ENCODE measurements at regions not wholly inside any gene's neighbourhood (a gene's known extent, or its start where the extent isn't known, plus 50 kb on each side); places are given as distances from the start of the nearest gene placed in this dataset.
"Not testable (repeated sequence)": the region's sequence is repeated elsewhere in the genome, so short reads cannot be mapped to it uniquely, and the experiment has no call there.

DNA sequence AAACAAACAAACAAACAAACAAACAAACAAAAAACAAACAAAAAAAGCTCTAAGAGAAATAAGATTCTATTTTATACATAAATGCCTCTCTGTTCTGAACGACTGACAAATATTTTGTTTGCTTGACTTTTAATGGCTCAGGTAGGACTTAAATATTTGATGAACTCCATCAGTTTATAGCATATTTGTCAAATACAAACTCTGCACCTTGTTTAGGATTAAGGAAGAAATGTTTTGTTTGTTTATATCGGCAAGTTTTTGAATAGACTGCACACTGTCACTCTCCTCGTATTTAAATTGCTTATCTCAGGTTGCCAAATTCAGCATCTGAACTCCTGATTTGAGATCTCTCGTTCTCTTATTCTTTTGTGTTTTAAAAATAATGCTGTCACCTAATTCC lies 1499.7 kb upstream of the SLC10A2 start:
- no peaks in the 10 kb centered on the region for H3K27me3 ChIP-seq (ENCODE audit: control insufficient read depth in 1 of 2, insufficient read depth in 2 of 2, low read length in 2 of 2)
- no peak overlapping the region for H3K9ac ChIP-seq (ENCODE audit: low read length in 2 of 2)
- no peaks in the 10 kb centered on the region for H3K4me1 ChIP-seq (ENCODE audit: control insufficient read depth, insufficient read depth, low read length)
- H3K27ac ChIP-seq (ENCODE audit: low read length) = no peak overlapping the region
- H3K36me3 ChIP-seq (ENCODE audit: control insufficient read depth in 2 of 2, insufficient read depth in 2 of 2, low read length in 2 of 2) = no peaks in the 10 kb centered on the region
- no peaks in the 10 kb centered on the region for H3K9me3 ChIP-seq (ENCODE audit: control insufficient read depth in 2 of 2, low read length in 2 of 2)
- H3K4me3 ChIP-seq (ENCODE audit: low read length in 2 of 2) = no peak overlapping the region

DNA sequence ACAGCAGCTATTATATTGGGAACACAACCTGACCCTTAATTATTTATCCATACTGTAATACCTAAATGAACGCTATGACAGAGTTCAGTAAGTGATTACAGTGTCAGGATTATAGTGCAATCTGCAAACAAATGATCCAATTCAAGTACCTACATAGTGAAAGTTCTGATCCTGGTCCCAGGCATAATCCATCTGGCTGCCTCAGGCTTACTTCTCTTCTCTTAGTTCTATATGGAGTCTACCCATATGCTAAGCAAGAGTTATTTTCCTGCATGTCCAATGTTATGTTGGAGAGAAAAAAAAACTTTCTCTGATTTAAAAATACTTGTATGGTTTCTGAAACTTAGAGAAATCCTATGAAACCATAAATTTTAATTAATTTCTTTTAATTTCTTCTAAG lies 1487.7 kb upstream of the SLC10A2 start:
- Histone ChIP-seq H3K27me3 (ENCODE audit: control insufficient read depth in 1 of 2, insufficient read depth in 2 of 2, low read length in 2 of 2) (no peaks in the 10 kb centered on the region), H3K27ac (ENCODE audit: low read length) (no peak overlapping the region), H3K9ac (ENCODE audit: low read length in 2 of 2) (no peak overlapping the region), H3K4me3 (ENCODE audit: low read length in 2 of 2) (no peak overlapping the region), H3K36me3 (ENCODE audit: control insufficient read depth in 2 of 2, insufficient read depth in 2 of 2, low read length in 2 of 2) (no peaks in the 10 kb centered on the region), H3K9me3 (ENCODE audit: control insufficient read depth in 2 of 2, low read length in 2 of 2) (no peaks in the 10 kb centered on the region), H3K4me1 (ENCODE audit: control insufficient read depth, insufficient read depth, low read length) (no peaks in the 10 kb centered on the region)

DNA sequence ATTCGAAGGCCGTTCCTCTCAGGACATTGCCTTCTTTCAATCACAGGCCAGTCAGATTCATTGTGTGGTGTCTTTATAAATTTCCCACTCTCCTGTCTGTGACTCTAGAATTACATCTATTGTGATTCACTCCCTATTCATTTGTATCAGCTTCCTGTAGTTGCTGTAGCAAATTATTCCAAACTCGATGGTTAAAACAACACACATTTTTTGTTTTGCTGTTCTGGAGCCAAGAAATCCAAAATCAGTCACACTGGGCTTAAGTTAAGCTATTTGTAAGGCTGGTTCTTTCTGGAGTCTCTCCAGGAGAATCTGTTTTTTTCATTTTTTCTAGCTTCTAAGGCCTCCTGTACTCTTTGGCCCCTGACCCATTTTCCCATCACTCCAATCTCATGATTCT lies 1487.0 kb upstream of the SLC10A2 start:
- Histone ChIP-seq H3K27me3 (ENCODE audit: control insufficient read depth in 1 of 2, insufficient read depth in 2 of 2, low read length in 2 of 2) (no peaks in the 10 kb centered on the region), H3K36me3 (ENCODE audit: control insufficient read depth in 2 of 2, insufficient read depth in 2 of 2, low read length in 2 of 2) (no peaks in the 10 kb centered on the region), H3K27ac (ENCODE audit: low read length) (no peak overlapping the region), H3K4me1 (ENCODE audit: control insufficient read depth, insufficient read depth, low read length) (no peaks in the 10 kb centered on the region), H3K9ac (ENCODE audit: low read length in 2 of 2) (no peak overlapping the region), H3K9me3 (ENCODE audit: control insufficient read depth in 2 of 2, low read length in 2 of 2) (no peaks in the 10 kb centered on the region), H3K4me3 (ENCODE audit: low read length in 2 of 2) (no peak overlapping the region)

DNA sequence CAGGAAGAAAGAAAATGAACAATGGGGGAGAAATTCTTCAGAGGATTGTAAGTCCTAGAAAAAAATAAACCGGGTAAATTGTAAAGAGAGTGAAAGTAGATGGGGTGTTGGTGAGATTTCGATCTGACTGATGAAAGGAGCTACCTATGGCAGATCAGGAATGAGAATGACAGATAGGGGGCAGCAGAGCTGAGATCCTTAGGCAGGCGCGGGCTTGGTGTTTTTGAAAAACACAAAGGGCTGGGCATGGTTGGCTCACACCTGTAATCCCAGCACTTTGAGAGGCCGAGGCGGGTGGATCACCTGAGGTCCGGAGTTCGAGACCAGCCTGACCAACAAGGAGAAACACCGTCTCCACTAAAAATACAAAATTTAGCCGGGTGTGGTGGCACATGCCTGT lies 1468.6 kb upstream of the SLC10A2 start:
- H3K4me3 ChIP-seq (ENCODE audit: low read length in 2 of 2) = no peak overlapping the region
- H3K4me1 ChIP-seq (ENCODE audit: control insufficient read depth, insufficient read depth, low read length) = no peaks in the 10 kb centered on the region
- no peak overlapping the region for H3K9ac ChIP-seq (ENCODE audit: low read length in 2 of 2)
- no peaks in the 10 kb centered on the region for H3K9me3 ChIP-seq (ENCODE audit: control insufficient read depth in 2 of 2, low read length in 2 of 2)
- no peaks in the 10 kb centered on the region for H3K27me3 ChIP-seq (ENCODE audit: control insufficient read depth in 1 of 2, insufficient read depth in 2 of 2, low read length in 2 of 2)
- H3K27ac ChIP-seq (ENCODE audit: low read length) = no peak overlapping the region
- no peaks in the 10 kb centered on the region for H3K36me3 ChIP-seq (ENCODE audit: control insufficient read depth in 2 of 2, insufficient read depth in 2 of 2, low read length in 2 of 2)

DNA sequence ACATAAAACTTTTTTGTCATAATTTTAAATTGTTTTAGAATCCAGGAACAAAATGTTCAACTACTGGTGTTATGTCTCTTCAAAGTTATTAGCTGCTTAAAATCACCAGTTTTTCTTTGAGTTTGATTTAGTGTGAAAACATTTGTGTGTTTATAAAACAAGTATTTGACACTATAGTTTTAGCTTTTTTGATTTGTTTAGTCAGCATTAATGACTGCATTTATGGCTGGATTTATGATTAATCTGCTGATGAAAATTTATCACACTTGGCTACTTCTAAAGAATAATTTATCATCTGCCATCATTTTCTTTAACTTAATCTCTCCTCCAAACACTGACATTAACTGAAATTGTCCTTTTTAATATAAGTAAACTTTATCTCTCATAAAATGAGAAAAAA lies 1465.9 kb upstream of the SLC10A2 start:
- no peaks in the 10 kb centered on the region for H3K9me3 ChIP-seq (ENCODE audit: control insufficient read depth in 2 of 2, low read length in 2 of 2)
- no peak overlapping the region for H3K27ac ChIP-seq (ENCODE audit: low read length)
- H3K4me1 ChIP-seq (ENCODE audit: control insufficient read depth, insufficient read depth, low read length) = no peaks in the 10 kb centered on the region
- no peaks in the 10 kb centered on the region for H3K36me3 ChIP-seq (ENCODE audit: control insufficient read depth in 2 of 2, insufficient read depth in 2 of 2, low read length in 2 of 2)
- no peak overlapping the region for H3K9ac ChIP-seq (ENCODE audit: low read length in 2 of 2)
- no peak overlapping the region for H3K4me3 ChIP-seq (ENCODE audit: low read length in 2 of 2)
- H3K27me3 ChIP-seq (ENCODE audit: control insufficient read depth in 1 of 2, insufficient read depth in 2 of 2, low read length in 2 of 2) = no peaks in the 10 kb centered on the region

DNA sequence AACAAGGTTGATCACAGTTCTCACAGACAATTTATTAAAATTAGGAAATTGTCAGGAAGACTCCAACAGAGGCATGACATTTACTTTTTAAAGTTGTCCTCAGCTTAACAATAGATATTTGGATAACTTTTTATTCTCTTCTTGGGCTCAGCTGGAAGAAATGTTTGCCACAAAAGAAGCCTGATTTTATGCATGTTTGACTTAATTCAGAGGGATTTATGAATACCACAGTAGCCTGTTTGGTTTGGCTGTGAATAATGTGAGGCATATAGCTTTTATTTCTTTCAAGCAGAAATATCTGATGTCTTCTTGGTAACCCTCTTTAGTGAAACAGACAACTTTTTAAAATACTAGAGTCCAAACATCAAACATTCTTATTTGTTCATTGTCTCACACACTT lies 1464.5 kb upstream of the SLC10A2 start:
- H3K9me3 ChIP-seq (ENCODE audit: control insufficient read depth in 2 of 2, low read length in 2 of 2) = no peaks in the 10 kb centered on the region
- no peaks in the 10 kb centered on the region for H3K36me3 ChIP-seq (ENCODE audit: control insufficient read depth in 2 of 2, insufficient read depth in 2 of 2, low read length in 2 of 2)

DNA sequence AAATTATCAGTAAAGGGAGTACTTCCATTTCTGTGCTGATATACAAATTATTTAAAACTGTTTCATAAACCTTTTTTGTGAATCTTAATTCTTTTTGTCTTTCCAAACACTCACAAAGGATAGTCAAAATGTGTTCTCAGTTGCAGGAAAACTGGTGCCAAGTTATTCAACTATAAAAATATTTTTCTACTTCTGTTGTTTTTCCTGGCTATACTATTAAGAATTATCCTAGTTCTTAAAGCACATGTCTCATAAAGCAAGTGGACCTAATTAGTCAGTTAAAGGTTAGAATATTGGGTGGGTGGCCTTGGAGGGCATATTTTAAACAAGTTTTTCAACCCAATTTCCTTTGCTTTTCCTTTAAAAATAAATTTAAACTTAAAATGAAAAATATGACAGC lies 1460.3 kb upstream of the SLC10A2 start:
- Histone ChIP-seq H3K4me1 (ENCODE audit: control insufficient read depth, insufficient read depth, low read length) (no peaks in the 10 kb centered on the region), H3K27ac (ENCODE audit: low read length) (no peak overlapping the region), H3K36me3 (ENCODE audit: control insufficient read depth in 2 of 2, insufficient read depth in 2 of 2, low read length in 2 of 2) (no peaks in the 10 kb centered on the region), H3K9ac (ENCODE audit: low read length in 2 of 2) (no peak overlapping the region), H3K27me3 (ENCODE audit: control insufficient read depth in 1 of 2, insufficient read depth in 2 of 2, low read length in 2 of 2) (no peaks in the 10 kb centered on the region), H3K9me3 (ENCODE audit: control insufficient read depth in 2 of 2, low read length in 2 of 2) (peaks cover 0 to 2% of the 10 kb centered on the region in 2 donors), H3K4me3 (ENCODE audit: low read length in 2 of 2) (no peak overlapping the region)

More for the DNA sequence above, 1464.5 kb upstream of the SLC10A2 start:
- no peak overlapping the region for H3K9ac ChIP-seq (ENCODE audit: low read length in 2 of 2)
- H3K27ac ChIP-seq (ENCODE audit: low read length) = no peak overlapping the region
- no peaks in the 10 kb centered on the region for H3K4me1 ChIP-seq (ENCODE audit: control insufficient read depth, insufficient read depth, low read length)
- H3K27me3 ChIP-seq (ENCODE audit: control insufficient read depth in 1 of 2, insufficient read depth in 2 of 2, low read length in 2 of 2) = no peaks in the 10 kb centered on the region
- H3K4me3 ChIP-seq (ENCODE audit: low read length in 2 of 2) = no peak overlapping the region

DNA sequence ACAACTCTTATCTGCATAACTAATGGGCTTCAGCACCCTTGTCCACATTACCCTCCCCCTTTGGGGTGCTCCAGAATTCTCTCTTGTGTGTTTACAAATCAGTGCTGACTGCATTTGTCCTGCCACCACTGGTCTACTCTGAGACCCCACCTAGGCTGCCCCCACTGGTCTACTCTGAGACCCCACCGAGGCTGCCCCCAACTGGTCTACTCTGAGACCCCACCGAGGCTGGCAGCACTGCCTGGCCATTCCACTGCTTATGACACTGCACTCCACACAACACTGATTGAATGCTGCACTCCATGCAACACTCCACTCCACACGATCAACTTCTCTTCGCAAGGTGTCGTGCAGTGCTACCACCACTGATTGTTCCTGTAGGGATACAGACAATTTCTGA lies 1459.2 kb upstream of the SLC10A2 start:
- Histone ChIP-seq H3K9ac (ENCODE audit: low read length in 2 of 2) (no peak overlapping the region), H3K36me3 (ENCODE audit: control insufficient read depth in 2 of 2, insufficient read depth in 2 of 2, low read length in 2 of 2) (no peaks in the 10 kb centered on the region), H3K27ac (ENCODE audit: low read length) (no peak overlapping the region), H3K9me3 (ENCODE audit: control insufficient read depth in 2 of 2, low read length in 2 of 2) (peaks cover 0 to 2% of the 10 kb centered on the region in 2 donors), H3K4me3 (ENCODE audit: low read length in 2 of 2) (no peak overlapping the region), H3K27me3 (ENCODE audit: control insufficient read depth in 1 of 2, insufficient read depth in 2 of 2, low read length in 2 of 2) (no peaks in the 10 kb centered on the region), H3K4me1 (ENCODE audit: control insufficient read depth, insufficient read depth, low read length) (no peaks in the 10 kb centered on the region)

DNA sequence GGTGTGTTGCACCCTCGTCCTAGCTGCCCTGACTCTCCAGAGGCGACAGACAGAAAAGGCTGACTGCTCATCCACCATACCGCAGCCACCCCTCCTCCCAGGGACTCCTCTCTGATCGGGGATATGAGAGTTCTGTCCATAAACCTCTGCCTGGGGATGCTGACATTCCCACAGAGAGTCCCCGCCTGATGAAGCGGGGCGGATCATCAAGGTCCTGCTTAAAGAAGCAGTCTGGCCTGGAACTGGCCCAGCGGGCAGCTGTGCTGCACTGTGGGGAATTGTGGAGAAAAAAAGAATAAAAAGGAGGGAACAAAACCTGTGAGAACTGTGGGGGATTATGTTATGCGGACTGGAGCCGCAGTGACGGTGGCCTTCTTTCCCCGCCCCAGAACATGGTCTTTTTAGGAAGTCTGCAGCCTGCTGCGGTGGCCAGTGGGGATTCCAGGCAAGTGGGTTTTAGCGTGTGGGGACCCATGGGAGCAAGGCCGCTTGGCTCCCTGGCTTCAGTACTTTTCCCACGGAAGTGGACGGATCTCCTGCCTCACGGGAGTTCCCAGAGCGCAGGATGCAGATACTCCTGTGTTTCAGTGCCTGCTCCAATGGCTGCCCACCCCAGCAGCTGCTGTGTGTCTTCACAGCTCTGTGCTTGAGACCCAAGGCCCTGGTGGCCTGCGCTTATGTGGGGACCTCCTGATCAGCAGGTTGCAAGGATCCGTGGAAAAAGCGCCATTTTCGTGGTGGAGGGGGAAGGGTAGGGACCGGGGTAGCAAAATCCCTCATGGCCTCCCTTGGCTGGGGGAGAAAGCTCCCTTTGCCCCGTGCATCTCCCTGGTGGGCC lies 1456.2 kb upstream of the SLC10A2 start:
- Histone ChIP-seq H3K9me3 (ENCODE audit: control insufficient read depth in 2 of 2, low read length in 2 of 2) (peaks cover 0 to 2% of the 10 kb centered on the region in 2 donors), H3K36me3 (ENCODE audit: control insufficient read depth in 2 of 2, insufficient read depth in 2 of 2, low read length in 2 of 2) (no peaks in the 10 kb centered on the region), H3K27ac (ENCODE audit: low read length) (no peak overlapping the region), H3K9ac (ENCODE audit: low read length in 2 of 2) (no peak overlapping the region), H3K4me1 (ENCODE audit: control insufficient read depth, insufficient read depth, low read length) (no peaks in the 10 kb centered on the region), H3K27me3 (ENCODE audit: control insufficient read depth in 1 of 2, insufficient read depth in 2 of 2, low read length in 2 of 2) (no peaks in the 10 kb centered on the region), H3K4me3 (ENCODE audit: low read length in 2 of 2) (no peak overlapping the region)

DNA sequence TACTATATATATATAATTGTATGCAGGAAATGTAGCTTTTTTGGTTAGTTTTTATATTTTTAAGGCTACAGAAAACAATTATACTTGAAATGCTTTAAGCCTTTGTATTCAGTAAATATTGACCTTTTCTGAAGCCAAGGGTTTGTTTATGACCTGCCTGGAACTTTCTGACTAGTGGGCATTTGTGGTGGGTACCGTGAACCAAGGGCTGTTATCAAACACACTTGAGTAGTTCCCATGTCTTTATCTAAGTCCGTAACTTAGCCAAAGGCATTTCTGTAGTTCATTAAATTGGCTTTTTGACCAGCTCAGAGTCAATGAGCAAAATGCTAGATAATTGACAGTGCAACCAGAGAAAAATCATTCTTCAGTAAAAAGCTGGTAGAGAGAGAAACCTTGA lies 1444.2 kb upstream of the SLC10A2 start:
- Histone ChIP-seq H3K27ac (ENCODE audit: low read length) (no peak overlapping the region), H3K4me1 (ENCODE audit: control insufficient read depth, insufficient read depth, low read length) (no peaks in the 10 kb centered on the region), H3K9ac (ENCODE audit: low read length in 2 of 2) (no peak overlapping the region), H3K36me3 (ENCODE audit: control insufficient read depth in 2 of 2, insufficient read depth in 2 of 2, low read length in 2 of 2) (no peaks in the 10 kb centered on the region), H3K27me3 (ENCODE audit: control insufficient read depth in 1 of 2, insufficient read depth in 2 of 2, low read length in 2 of 2) (no peaks in the 10 kb centered on the region), H3K9me3 (ENCODE audit: control insufficient read depth in 2 of 2, low read length in 2 of 2) (no peaks in the 10 kb centered on the region), H3K4me3 (ENCODE audit: low read length in 2 of 2) (no peak overlapping the region)

DNA sequence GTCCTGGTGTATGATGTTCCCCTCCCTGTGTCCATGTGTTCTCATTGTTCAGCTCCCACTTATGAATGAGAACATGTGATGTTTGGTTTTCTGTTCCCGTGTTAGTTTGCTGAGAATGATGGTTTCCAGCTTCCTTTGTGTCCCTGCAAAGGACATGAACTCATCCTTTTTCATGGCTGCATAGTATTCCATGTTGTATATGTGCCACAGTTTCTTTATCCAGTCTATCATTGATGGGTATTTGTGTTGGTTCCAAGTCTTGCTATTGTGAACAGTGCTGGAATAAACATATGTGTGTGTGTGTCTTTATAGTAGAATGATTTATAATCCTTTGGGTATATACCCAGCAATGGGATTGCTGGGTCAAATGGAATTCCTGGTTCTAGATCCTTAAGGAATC lies 1427.3 kb upstream of the SLC10A2 start:
- H3K27me3 ChIP-seq (ENCODE audit: control insufficient read depth in 1 of 2, insufficient read depth in 2 of 2, low read length in 2 of 2); H3K4me3 ChIP-seq (ENCODE audit: low read length in 2 of 2); H3K27ac ChIP-seq (ENCODE audit: low read length); H3K9ac ChIP-seq (ENCODE audit: low read length in 2 of 2); H3K9me3 ChIP-seq (ENCODE audit: control insufficient read depth in 2 of 2, low read length in 2 of 2); H3K36me3 ChIP-seq (ENCODE audit: control insufficient read depth in 2 of 2, insufficient read depth in 2 of 2, low read length in 2 of 2); H3K4me1 ChIP-seq (ENCODE audit: control insufficient read depth, insufficient read depth, low read length): not testable (repeated sequence)
